ENCODE measurements at regions not wholly inside any gene's neighbourhood (a gene's known extent, or its start where the extent isn't known, plus 50 kb on each side); places are given as distances from the start of the nearest gene placed in this dataset.
"Not testable (repeated sequence)": the region's sequence is repeated elsewhere in the genome, so short reads cannot be mapped to it uniquely, and the experiment has no call there.

DNA sequence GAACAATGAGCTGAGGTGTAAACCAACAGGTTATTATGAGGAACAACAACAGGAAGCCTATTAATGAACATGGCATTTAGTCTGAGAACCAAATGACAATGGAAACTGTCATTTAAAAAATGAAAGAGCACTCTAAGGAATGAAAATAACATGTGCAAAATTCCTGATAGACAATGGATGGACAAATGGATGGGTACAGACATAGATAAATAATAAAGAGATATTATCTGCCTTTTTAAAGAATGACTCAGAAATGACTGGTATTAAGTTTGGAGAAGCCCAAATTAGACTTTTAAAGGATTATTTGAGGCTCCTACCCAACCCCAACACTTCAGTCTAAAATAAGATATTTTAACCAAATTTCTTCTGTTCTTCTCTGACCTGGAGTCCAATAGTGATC, 650.5 kb upstream of the ZNF385D start:
- DNase-seq = no peak

DNA sequence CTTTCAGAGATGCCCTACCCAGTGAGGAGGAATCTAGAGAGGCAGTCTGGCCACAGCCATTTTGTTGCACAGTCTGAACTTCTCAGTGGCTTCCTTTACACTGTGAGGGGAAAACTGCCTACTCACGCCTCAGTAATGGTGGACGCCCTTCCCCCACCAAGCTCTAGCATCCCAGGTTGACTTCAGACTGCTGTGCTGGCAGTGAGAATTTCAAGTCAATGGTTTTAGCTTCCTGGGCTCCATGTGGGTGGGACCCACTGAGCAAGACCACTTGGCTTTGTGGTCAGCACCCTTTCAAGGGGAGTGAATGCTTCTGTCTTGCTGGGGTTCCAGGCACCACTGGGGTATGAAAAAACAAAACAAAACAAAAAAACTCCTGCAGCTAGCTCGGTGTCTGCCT, 663.2 kb upstream of the ZNF385D start:
- DNase-seq = no peak

DNA sequence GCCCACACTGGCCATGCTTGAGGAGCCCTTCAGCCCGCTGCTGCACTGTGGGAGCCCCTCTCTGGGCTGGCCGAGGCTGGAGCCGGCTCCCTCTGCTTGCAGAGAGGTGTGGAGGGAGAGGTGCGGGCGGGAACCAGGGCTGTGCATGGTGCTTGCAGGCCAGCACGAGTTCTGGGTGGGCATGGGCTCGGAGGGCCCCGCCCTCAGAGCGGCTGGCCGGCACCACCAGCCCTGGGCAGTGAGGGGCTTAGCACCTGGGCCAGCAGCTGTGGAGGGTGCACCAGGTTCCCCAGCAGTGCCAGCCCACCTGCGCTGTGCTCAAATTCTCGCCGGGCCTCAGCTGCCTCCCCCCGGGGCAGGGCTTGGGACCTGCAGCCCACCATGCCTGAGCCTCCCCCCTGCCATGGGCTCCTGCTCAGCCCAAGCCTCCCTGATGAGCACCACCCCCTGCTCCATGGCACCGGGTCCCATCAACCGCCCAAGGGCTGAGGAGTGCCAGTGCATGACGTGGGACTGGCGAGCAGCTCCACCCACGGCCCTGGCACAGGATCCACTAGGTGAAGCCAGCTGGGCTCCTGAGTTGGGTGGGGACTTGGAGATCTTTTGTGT, 665.9 kb upstream of the ZNF385D start:
- DNase-seq = not testable (repeated sequence)

DNA sequence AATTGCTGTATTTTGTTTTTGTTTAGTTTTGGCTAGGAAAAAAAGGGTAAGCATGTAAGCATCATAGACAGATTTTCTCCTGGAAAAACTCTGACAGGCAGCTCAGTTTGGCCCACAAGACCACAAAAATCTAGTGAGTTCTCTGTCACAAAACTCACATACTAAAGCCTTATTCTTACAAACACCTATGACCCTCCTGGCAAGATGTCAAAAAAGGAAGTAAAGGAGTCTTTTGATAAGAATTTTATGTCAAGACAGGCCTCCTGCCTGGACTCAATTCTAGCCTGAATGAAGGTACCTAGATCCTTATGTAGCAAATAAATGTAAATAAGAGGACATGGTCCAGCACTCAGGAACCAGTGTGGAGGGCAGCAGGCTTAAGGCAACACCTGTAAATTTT, 668.3 kb upstream of the ZNF385D start:
- DNase-seq = no peak

DNA sequence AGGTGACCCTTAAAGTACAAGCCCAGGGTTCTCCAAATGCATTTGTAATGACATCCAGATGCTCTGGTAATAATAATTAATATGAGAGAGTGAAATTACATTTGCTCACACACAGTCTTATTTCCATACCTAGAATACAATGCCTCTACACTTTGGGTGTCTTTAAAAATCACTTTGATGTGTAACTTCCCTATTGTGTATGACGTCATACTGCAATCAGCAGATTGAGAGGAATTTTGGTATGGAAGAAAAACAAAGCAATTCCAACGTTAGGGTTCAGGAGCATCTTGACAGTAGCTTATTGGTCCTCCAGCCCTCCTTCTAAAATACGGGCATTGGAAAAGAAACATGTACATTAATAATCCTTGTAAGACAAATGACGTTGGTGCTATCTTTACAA, 670.6 kb upstream of the ZNF385D start:
- DNase-seq = no peak

DNA sequence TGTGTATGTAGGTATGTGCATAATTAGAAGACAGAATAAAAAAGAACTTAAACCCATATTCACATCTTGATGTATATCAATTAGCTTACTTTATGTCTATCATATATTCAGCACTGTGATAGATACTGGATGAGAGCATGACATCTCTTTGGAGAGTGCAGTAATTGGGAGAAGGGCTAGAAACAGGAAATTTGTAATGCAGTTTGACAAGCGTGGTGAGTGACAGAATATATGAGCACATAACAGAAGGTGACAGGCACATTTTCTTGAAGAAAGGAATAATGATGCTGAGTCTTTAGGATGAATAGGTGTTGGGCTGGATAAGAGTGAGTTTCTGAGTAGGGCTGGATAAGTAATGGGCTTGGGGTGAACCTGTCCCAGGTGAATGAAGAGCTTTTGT, 680.3 kb upstream of the ZNF385D start:
- DNase-seq = no peak

DNA sequence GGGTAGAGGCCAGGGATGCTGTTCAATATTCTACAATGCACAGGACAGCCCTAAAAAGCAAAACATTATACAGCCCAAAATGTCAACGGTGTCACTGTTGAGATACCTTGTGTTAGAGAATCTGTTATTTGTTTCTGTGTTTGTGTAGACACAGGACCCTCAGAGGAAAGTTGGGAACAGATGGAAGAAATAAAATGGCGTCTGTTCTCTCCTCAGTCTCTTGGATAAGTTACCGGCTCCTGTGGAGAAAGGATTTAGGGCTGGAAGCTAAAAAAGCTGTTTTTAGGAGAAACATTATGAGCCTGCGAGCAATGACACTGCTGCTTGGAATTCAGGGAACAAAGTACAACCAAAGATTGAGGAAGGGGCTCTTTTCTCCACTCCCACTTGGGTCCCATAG, 688.6 kb upstream of the ZNF385D start:
- no peak for DNase-seq

DNA sequence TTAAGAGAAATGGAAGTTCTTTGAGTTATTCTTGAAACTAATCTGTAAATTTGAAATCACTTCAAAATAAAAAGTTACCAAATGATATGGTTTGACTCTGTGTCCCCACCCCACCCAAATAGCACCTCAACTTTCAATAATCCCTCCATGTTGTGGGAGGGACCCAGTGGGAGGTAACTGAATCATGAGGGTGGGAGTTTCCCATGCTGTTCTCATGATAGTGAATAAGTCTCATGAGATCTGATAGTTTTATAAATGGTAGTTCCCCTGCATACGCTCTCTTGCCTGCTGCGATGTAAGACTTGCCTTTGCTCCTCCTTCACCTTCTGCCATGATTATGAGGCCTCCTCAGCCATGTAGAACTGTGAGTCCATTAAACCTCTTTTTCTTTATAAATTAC, 690.7 kb upstream of the ZNF385D start:
- DNase-seq = no peak

DNA sequence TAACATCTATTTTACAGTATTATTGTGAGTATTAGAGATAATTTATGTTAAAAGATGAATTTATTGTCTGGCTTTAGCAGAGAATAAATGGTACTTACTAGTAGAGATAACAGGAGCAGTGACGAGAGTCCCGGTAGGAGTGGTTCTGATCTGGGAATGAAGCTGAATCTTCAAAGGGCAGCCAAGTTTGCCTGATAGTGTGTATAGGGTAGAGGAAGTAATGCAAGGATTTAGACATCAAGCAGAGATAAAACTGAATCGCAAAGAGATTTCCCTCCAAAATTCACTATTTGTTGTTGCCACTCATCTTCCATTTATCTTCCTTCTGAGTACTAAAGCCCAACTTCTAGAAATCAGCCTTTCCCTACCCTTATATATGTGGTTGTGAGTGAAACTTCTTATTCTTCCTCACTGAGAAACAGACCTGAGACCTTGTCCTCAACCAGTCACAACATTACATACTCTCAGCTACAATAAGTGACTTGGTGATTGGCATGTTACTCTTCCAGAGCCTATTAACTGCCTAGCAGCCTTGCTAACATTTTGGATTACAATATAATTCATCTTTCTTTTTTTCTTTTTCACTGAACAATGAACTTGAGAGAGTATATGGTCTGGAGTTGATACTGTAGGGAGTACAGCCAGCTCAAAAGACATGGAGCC, 692.7 kb upstream of the ZNF385D start:
- no peak for DNase-seq

DNA sequence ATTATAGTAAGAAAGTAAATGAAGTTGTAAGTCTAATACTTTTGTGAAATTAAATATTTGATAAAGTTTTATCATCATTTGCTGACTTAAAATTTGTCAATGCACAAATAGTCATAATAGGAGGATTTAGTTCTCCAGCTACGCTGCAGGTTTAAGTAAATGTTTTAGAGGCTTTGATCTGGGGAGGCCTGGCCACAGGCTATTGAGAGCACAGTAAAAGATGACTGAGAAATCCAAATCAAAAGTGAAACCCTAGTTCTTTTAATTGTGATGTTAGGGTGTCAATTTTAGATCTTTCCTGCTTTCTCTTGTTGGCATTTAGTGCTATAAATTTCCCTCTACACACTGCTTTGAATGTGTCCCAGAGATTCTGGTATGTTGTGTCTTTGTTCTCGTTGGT, 694.3 kb upstream of the ZNF385D start:
- DNase-seq = not testable (repeated sequence)

DNA sequence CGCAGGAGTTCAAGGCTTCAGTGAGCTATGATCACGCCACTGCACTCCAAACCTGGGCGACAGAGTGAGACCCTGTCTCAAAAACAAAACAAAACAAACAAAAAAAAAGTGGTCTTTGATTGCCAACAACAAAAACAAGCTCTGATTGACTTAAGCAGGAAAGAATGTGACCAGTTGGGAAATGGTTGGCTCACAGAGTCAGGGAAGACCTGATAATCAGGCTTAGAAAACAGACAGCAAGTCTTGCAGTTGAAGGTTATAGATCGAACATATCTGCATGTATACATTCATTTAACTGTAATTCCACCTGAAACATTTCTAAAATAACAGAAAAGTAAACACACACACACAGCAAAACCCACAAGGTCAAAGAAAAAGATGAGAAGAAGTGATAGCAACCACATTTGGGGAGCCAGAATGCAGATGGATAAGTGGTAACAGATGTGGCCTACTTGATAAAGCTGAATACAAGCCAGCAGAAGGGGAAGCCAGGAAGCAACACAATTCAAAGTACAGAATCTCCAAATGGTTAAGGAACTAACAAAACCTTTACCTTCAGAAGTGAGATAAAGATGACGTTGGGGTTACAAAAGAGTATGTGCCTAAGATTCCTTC, 699.9 kb upstream of the ZNF385D start:
- DNase-seq = peak; percentile 30 to 43

DNA sequence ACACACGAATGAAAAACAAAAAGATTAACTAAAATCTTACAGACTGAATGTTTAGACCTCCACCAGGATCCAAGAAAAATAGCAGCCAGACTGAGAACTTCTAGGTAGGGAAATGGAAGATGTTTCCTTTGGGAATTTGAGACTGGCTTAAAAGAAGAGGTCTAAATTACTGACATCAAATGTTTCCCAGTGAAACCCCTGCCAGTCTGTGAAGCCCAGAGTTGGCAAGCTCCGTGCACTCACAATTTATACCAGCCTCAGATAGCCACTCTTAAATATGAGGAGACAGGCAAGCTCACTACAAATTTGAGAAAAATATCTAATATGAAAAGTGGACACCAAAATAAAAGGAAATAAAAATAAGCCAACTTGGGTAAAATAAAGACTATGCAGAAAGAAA, 700.5 kb upstream of the ZNF385D start:
- peak; percentile 28 to 56 for DNase-seq

DNA sequence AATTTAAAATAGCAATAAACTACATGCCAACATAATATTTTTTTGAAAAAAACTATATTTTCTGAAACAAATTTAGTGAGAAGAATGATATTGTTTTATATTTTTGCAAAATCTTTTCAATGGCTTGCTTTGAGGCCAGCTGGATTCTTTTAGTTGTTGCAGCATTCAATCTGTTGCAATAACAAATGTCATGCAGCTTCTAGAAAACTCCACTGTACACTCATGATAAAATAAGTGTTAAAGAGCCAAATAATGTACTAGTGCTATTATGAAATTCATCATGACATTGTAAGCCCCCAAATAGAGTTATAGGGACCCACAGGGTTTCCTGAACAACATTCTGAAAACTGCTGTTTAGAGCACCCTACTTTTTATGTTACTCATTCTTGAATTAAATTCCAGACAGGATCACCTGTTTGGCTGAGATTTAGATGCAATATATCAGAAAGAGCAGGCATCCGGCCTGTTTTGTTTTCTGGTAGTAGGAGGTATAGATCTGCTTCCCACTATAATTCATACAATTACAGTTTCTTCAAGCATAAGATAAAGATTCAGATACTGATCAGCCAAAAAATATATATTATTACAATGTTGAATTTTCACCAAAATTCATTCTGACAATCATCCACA, 703.0 kb upstream of the ZNF385D start:
- no peak for DNase-seq

DNA sequence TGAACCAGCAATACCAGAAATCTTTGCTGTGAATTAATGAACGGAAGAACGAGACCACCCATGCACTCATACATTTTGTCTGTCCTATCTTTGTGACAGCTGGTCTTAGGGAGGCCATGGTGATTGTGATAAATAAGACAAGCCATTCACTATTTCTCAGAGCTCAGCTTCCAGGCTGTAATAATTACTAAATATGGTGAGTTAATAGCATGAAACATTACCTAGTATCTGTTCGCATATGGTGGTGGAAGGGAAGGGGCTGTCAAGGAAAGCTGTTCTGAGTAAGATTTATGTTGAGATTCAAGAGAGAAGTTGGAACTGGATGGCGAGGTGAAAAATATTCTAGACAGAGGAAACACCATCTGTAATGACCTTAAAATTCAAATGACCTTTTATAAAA, 719.0 kb upstream of the ZNF385D start:
- DNase-seq = no peak

DNA sequence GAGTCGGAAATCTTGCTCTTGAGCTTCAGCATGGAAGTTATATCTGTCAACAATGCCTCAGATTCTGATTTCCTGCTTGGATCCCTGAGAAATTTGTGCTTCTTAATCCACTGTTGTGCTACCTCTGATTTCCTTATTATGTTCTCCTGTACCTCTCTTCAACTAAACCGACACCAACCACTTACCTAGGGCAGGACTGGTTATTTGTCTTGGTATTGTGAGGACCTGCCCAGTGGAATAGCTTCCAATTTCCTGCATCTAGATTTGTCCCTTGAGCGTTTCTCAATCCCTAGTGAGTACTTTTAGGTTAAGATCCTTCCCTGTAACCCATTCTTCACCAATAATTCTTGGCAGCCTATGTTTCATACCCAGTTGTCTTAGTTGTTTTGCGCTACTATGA, 720.5 kb upstream of the ZNF385D start:
- no peak for DNase-seq

DNA sequence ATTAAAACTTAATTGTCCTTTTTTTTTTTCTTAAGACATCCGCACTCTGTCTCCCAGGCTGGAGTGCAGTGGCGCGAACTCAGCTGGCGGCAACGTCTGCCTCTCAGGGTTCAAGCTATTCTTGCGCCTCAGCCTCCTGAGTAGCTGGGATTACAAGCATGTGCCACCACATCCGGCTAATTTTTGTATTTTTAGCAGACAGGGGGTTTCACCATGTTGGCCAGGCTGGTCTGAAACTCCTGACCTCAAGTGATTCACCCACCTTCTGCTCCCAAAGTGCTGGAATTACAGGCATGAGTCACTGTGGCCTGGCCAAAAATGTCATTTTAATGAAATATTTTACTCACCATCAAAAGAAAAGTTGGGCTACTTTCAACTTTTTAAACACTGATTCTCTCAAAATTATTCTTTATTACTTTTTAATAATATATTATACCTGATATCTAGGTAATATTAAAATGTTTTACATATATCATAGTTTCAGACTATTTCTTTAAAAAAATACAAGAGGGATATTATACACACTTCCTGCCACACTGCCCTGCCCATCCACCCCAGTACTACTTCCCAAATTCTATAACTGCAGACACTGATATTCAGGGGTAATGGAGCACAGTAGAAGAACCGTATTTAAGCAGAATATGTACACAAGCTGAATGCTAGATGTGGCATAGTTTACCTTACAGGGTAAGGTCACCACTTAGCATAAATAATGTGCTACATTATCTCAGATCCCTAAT, 723.9 kb upstream of the ZNF385D start:
- DNase-seq = no peak

DNA sequence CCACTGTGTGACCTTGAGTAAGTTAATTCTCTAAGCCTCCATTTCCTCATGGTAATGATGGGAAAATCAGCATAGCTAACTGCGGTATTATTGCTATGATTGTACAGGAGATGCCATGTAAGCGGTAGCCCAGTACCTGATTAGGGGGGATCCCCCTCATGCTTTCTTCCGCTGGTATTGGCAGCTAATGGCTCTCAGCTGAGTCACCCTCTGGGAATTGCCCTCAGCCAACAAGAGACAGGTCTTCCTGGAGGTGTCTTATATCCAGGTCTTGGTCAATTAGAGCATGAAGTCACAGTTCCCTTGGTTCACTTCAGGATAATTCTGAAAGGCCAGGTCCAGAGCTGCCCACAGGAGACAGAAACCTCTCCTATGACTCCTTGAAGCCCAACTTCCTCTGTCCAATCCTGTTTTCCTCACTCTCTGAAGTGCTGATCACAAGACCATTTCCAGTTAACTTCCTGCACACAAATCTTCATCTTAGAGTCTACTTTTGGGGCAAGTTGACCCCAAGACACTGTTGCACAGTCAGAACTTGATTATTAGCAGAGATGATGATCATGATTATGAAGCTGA, 724.7 kb upstream of the ZNF385D start:
- DNase-seq = no peak

DNA sequence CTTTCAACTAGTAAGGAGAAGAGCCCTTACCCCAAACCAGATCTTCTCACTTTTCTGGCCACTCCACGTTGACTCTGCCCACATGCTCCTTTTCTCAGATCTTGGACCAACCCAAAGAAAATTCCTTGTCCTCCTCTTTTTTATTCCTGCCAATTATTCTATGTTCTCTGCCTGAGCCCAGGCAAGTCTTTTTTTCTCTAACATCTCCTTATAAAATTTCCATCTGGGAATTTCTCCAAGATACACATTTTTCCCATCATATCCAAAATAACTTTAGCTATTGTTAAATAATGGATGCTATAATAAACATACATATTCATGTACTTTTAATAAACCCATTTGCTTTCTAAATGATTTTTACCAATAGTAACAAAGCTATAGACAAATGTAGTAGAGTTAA, 726.0 kb upstream of the ZNF385D start:
- no peak for DNase-seq

DNA sequence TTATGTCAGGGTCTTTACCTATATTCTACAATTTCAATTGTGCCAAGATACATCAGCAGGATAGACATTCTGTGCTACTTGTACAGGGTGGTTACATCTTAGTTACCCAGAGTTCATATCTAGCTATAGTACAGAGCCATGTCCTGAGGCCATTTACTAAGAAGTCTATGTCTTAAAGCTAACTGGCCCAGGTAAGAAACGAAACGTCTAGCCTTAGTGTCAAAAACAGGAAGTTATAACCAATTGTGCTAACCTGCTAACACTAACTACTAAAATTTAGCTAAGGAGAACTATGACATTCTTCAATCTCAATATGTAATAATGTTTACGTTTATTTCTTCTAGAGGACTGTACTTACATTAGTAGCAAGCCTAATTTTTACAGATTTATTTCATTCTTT, 717.2 kb upstream of the UBE2E2 start:
- no peak for DNase-seq

DNA sequence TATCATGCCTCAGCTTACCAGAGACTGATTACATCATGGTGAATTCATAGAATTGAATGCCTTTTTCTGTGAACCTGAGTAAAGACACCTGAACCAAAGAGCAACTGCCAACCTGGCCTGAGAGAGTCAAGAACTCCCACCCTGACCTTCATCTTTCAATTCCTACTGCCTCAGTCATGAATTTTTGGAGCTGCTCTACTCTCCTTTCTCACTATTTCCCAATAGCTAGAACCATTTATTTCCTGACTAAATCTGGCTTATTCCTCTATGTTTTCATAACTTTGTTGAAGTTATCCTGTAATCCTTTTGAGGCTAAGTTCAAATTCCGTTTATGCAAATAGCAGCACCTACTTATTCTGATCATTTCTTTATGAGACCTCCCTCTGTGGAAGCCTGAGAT, 712.4 kb upstream of the UBE2E2 start:
- DNase-seq = no peak

DNA sequence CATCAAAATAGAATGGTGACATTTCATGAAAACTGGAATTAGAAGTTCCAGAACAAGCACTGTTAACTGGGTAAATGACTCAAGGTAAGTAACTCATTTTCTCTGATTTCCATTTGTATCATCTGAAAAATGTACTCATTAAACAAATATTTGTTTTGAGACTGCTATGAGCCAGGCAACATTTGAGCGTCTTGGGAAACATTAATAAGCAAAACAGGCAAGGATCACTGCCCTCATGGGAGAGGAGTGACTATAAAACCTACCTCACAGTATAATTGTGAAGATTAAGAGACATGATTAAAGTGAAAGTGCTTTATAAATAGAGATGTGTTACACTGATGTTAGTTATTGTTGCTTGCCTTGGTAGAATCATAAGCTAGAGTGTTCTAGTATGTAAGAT, 711.8 kb upstream of the UBE2E2 start:
- no peak for DNase-seq

DNA sequence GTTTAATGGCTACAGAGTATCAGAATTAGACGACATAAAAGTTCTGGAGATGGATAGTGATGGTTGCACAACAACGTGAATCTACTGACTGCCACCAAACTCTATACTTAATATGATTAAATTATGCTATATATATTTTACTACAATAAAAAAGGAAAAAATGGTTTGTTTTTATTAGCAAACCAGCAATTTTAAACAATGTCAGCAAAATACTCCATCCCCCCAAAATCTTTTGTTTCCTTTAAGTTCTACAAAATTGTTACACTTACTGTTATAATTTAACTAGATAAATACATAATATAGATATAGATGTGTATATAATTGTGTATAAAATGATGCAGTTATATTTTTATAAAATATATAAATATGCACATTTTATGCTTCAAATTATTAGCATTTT, 710.8 kb upstream of the UBE2E2 start:
- no peak for DNase-seq

DNA sequence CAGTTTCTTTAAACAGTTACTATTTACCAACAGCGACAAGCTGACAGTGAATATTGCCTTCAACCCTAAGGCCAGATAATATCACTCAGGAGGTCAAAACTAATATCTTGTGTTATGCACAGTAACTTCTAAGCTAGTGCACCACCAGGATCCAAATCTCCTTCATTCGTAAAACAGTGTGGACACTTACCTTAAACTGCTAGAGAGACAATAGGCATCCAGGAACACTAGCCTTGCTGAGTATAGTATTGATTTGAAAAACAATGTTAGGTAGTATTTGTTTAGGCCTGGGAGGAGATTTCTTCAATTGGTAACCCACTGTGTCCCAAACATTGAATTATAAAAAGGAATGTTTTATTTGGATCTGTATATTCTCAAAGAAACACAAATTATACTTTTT, 707.9 kb upstream of the UBE2E2 start:
- DNase-seq = no peak

All from NCI-H446 (cell line).